GM12892 (cell line): ENCODE measurements at regions not wholly inside any gene's neighbourhood (a gene's known extent, or its start where the extent isn't known, plus 50 kb on each side); places are given as distances from the start of the nearest gene placed in this dataset.

Source experiments
- DNase-seq: peaks from one replicate; pipeline ENCODE4 v3.0.0; 2011; ENCODE audit not compliant: insufficient read length
- FAIRE-seq: peaks from 2 replicates; lab custom pipeline; 2011; peaks lifted over from hg19 to GRCh38; lab: Jason Lieb, UNC
- POLR2A ChIP-seq: IDR thresholded peaks from 2 replicates; pipeline ENCODE4 v1.6.1; 2011; ENCODE audit warnings: low read depth, low read length, control low read depth
- POLR2AphosphoS5 ChIP-seq: IDR thresholded peaks from 2 replicates; pipeline ENCODE4 v1.6.1; 2011; ENCODE audit warnings: low read depth, low read length, control low read depth
- TAF1 ChIP-seq: IDR thresholded peaks from 2 replicates; pipeline ENCODE4 v1.6.1; 2011; ENCODE audit warnings: low read depth, mild to moderate bottlenecking, control low read depth, low read length, borderline replicate concordance

GRCh38 chr6:145345094-145345493, 390.2 kb downstream of the EPM2A start:
- TF ChIP-seq POLR2A (no peak), POLR2AphosphoS5 (no peak), TAF1 (no peak)
- FAIRE-seq: peak; percentile 33
- no peak for DNase-seq

DNA sequence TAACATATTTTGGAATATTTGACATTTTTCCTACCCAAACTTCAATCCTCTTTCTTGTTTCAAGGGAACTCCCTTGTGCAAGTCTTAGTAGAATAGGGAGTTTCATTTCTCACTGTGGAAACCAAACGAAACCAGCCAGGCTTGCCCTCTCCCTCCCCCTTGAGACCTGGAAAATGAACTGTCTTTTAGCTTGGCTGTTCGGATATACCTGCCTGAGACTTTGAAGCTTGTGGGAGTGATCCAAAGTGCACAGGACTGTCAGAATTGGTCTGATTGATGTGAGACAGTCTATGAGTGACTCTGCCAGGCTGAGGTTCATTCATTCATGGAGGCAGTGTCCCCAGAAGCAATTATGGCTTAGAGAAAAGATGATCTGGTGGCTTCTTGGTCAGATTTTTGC, 388.1 kb downstream of the EPM2A start:
- DNase-seq (no peak), FAIRE-seq (peak; percentile 63)
- TF ChIP-seq TAF1 (no peak), POLR2A (no peak)

- DNase-seq (no peak), FAIRE-seq (peak; percentile 96)
- no peak for TF ChIP-seq TAF1
- TF ChIP-seq POLR2AphosphoS5: no peak; the same call in 1 of the 2 replicates
- TF ChIP-seq POLR2A: no peak; the same call in 1 of the 2 replicates
Observed at GRCh38 chr6:145349950-145350510, 385.3 kb downstream of the EPM2A start.

DNA sequence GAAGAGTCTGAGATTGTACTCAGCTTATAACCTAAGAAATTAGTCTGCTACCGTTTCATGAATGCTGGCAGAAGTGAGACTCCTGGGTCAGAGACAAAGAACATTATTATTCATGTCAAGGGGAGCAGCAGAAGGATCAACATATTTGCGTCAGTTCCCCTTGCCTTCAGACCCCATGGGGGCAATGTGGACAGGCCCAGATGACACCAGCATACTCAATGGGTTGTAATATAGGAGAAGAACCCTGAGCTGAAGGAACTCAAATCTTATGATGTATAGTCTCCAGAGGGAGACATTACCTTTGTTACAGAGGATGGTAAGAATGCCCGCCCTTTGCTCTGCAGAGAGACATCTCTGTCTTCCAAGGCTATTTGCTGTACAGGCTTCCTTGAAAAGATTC, 384.4 kb downstream of the EPM2A start:
- TF ChIP-seq POLR2A (no peak), POLR2AphosphoS5 (no peak), TAF1 (no peak)
- DNase-seq (no peak), FAIRE-seq (no peak)

DNA sequence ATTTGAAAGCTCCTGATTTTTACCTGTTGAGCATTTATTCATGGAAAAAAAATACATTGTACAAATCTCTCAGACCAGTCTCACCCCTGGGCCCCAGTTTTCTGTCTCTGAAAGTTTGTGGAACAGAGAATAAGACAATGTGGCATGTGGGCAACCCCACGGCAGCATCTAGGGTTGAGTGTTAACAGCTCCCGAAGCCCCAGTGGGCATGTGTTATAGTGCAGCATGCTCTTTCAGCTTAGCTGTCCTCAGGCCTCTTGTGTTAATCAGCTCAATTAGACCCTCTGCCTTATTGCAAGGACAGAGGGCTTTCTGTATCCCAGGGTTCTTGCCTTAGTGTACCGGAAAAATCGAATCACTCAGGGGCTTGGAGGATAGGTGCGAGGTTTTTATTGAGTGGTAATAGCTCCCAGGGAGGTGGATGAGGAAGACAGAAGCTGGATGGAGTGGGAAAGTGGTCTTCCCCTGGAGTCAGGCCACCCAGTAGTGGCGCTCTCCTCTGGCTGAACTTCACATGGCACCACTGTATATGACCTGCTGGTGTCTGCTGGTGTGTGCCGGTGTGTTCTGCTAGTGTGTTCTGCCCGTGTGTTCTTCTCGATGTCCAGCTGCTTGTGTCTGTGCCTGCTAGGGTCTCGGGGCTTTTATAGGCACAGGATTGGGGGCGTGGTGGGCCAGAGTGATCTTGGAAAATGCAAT, 382.8 kb downstream of the EPM2A start:
- FAIRE-seq (no peak), DNase-seq (no peak)
- TF ChIP-seq TAF1 (no peak), POLR2AphosphoS5 (no peak), POLR2A (no peak)

- no peak for TF ChIP-seq POLR2AphosphoS5
- no peak for TF ChIP-seq TAF1
- TF ChIP-seq POLR2A: no peak
- DNase-seq (no peak), FAIRE-seq (no peak)
Observed at GRCh38 chr6:145360865-145361264, 374.5 kb downstream of the EPM2A start.

DNA sequence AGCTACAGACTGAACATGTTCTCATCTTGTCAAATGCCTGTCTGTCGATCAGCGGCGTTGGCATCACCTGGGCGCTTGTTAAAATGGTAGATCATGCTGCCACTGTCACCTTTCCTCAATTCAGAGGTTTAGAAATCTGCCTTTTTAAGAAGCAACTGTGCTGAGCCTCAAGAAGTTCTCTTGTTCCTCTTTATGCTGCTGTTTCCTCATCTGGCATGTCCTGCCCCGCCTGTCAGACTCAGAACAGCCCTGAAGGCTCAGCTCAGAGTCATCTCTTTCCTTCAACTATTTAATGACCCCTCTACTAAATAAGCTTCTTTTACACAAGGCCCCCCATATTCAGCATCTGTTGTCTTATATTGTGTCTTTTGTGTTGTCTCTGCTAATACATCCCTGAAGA, 368.2 kb downstream of the EPM2A start:
- FAIRE-seq (no peak), DNase-seq (no peak)
- TF ChIP-seq TAF1: no peak
- TF ChIP-seq POLR2AphosphoS5: no peak
- no peak for TF ChIP-seq POLR2A

- no peak for TF ChIP-seq TAF1
- no peak for DNase-seq
- no peak for FAIRE-seq
Observed at GRCh38 chr6:145368075-145368474, 367.2 kb downstream of the EPM2A start.

GRCh38 chr6:145370559-145370958, 364.8 kb downstream of the EPM2A start:
- FAIRE-seq (peak; percentile 30), DNase-seq (no peak)
- TF ChIP-seq TAF1: no peak

DNA sequence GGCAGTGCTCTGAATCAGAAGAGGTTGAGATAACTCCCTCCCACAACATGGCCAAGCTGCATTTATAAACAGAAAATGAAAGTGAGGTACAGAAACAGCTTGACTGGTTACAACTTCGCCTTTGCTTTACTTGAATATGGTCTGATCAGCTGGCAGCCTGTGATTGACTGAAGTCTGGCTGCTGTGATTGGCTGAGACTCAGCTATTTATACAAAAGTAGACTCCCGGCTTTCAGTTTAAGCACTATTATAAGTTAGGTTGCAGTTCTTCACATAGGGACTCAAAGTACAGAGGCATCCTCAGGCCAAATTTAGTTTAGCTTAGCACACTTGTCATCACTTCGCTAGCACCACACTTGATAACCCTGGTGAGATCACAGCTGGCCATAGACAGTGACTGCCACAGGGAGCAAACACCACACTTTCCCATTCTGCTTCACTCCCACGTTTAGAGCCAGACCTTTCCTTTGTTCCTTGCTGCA, 362.6 kb downstream of the EPM2A start:
- DNase-seq (no peak), FAIRE-seq (peak; percentile 92)
- TF ChIP-seq TAF1 (no peak), POLR2A (peak; percentile 29; the same call in 1 of the 2 replicates)

DNA sequence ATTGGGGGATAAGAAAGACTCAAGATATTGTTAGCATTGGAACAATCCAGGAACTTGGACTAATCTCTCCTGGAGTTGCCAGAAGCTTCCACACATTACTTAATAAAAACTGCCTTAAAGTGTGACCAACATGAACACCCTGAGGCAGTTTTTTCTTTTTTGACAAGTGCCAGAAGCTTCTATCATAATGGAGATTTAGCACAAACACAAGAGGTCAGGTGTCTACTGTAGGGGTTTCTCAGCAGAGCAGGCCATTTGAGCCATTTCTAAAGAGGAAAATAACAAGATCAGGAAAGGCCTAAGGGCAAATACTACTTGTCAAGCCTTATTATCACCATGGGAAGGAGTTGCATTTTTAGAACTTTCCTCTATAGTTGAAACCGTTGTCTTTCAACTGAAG, 361.5 kb downstream of the EPM2A start:
- DNase-seq (no peak), FAIRE-seq (no peak)
- no peak for TF ChIP-seq POLR2AphosphoS5
- TF ChIP-seq TAF1: no peak
- no peak for TF ChIP-seq POLR2A

DNA sequence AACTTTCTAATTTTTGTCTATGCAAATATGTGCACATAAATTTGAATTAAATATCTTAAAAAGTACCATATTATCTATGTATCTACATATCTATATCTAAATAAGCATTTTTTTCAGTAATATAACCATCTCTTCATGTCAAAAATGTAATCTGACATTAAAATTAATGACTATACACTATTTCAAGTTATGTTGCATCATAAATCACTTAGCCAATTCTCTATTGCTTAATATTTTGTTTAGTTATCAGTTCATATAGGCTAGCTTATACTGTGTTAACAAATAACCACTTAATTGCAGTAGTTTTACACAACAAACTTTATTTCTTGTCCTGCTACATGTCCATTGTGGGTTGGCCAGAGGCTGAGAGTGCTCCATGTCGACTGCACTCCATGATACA, 360.8 kb downstream of the EPM2A start:
- TF ChIP-seq TAF1 (no peak), POLR2AphosphoS5 (no peak), POLR2A (no peak)
- FAIRE-seq: no peak
- DNase-seq: no peak
